HepG2 (cell line): ENCODE measurements at regions not wholly inside any gene's neighbourhood (a gene's known extent, or its start where the extent isn't known, plus 50 kb on each side); places are given as distances from the start of the nearest gene placed in this dataset.

Source experiments
- ATAC-seq: fragments of 200-7000 bp; cut with Tn5 transposase; 3 replicates; pipeline ENCODE4 v1.9.1; 2020; ENCODE audit warnings: mild to moderate bottlenecking, moderate library complexity
- BruUV-seq: library from RNA; stranded (reverse); fragments of 400-500 nt; replicated peaks from 2 replicates; lab custom pipeline; 2021; lab: Mats Ljungman, UMichigan
- CTCF ChIA-PET: fragments of 300-600 bp; formaldehyde crosslinking; extraction: SDS; loops from one replicate; lab custom pipeline; 2021; ENCODE audit warnings: low total read pairs, inconsistent platforms, low intra/inter-chr PET ratio; lab: Yijun Ruan, JAX
- POLR2A ChIA-PET: fragments of 350-600 bp; sonication (Branson Sonifier 250); formaldehyde crosslinking; loops from one replicate; lab custom pipeline; 2020; ENCODE audit warnings: antibody characterized with exemption, inconsistent platforms; lab: Yijun Ruan, JAX
- DNase-seq: peaks from one replicate; pipeline ENCODE4 v3.0.0-alpha.2; 2015; ENCODE audit warnings: low spot score
- FAIRE-seq: peaks from 3 replicates; lab custom pipeline; 2011; peaks lifted over from hg19 to GRCh38; lab: Jason Lieb, UNC
- H2AFZ ChIP-seq: one replicate; pipeline ENCODE4 v1.6.1; 2011; ENCODE audit warnings: low read length, inconsistent platforms
- H3K27ac ChIP-seq: fragments of 300-600 bp; 3 replicates; pipeline ENCODE4 v1.8.0; 2011; ENCODE audit warnings: mixed run types, mild to moderate bottlenecking, mixed read lengths, low read length, inconsistent platforms; ENCODE audit not compliant: insufficient read depth; ENCODE audit errors: extremely low read length
- H3K27me3 ChIP-seq, 2 experiments: fragments of 200-600 bp in 1 of 2; 2 replicates in 1 of 2; 3 replicates in 1 of 2; pipeline versions ENCODE4 v1.6.0 to v1.8.0; 2011; ENCODE audit warnings: low read length in 2 of 2, mild to moderate bottlenecking in 2 of 2, moderate library complexity in 2 of 2, inconsistent platforms in 1 of 2; ENCODE audit not compliant: insufficient read depth in 2 of 2, control insufficient read depth in 1 of 2
- H3K36me3 ChIP-seq, 2 experiments: fragments of 200-600 bp in 1 of 2; replicated peaks in 1 of 2; 2 replicates in 1 of 2; 3 replicates in 1 of 2; pipeline versions ENCODE4 v1.5.1 to v1.8.0; 2011; ENCODE audit warnings: low read length in 2 of 2, inconsistent platforms in 1 of 2; ENCODE audit not compliant: insufficient read depth in 2 of 2, control insufficient read depth in 1 of 2
- H3K4me1 ChIP-seq: 2 replicates; pipeline ENCODE4 v1.5.1; 2012; ENCODE audit warnings: low read length, inconsistent platforms; ENCODE audit not compliant: insufficient read depth
- H3K4me2 ChIP-seq: 2 replicates; pipeline ENCODE4 v1.6.0; 2011; ENCODE audit warnings: low read depth, low read length, inconsistent platforms
- H3K4me3 ChIP-seq, 3 experiments: fragments of 200-600 bp in 1 of 3; sonication (generic), shearing (Covaris generic) in 1 of 3; replicated peaks in 1 of 3; 2 replicates each; pipeline ENCODE4 v1.5.1; 2011 to 2016; ENCODE audit warnings: low read length in 3 of 3, inconsistent platforms in 2 of 3, low read depth in 2 of 3, mild to moderate bottlenecking in 2 of 3, control low read depth in 1 of 3, mixed read lengths in 1 of 3; ENCODE audit not compliant: insufficient read depth in 1 of 3
- H3K79me2 ChIP-seq: one replicate; pipeline ENCODE4 v1.6.1; 2011; ENCODE audit warnings: low read length, inconsistent platforms; ENCODE audit not compliant: insufficient read depth
- H3K9ac ChIP-seq: 2 replicates; pipeline ENCODE4 v1.6.0; 2011; ENCODE audit warnings: mild to moderate bottlenecking, low read depth, low read length, inconsistent platforms; ENCODE audit not compliant: insufficient read depth
- H3K9me3 ChIP-seq: 2 replicates; pipeline ENCODE4 v1.5.1; 2012; ENCODE audit warnings: mild to moderate bottlenecking, low read length
- H4K20me1 ChIP-seq: 2 replicates; pipeline ENCODE4 v1.6.0; 2011; ENCODE audit warnings: inconsistent platforms, mild to moderate bottlenecking, low read length, moderate library complexity; ENCODE audit not compliant: insufficient read depth
- CENPX ChIP-seq: sonication (generic); formaldehyde crosslinking; IDR thresholded peaks from 2 replicates; pipeline ENCODE4 v1.9.0; 2021; ENCODE audit warnings: mild to moderate bottlenecking, missing genetic modification reagents, moderate library complexity
- CREB1 ChIP-seq, 2 experiments: fragments of 450-650 bp in 1 of 2; IDR thresholded peaks; 2 replicates each; pipeline ENCODE4 v1.6.1; 2016 to 2017; ENCODE audit warnings: control low read depth in 1 of 2, mild to moderate bottlenecking in 1 of 2, missing compliant biosample characterization in 1 of 2, missing genetic modification characterization in 1 of 2
- IKZF1 ChIP-seq: fragments of 450-650 bp; IDR thresholded peaks from 2 replicates; pipeline ENCODE4 v1.7.1; 2016
- MED1 ChIP-seq: sonication (generic); formaldehyde crosslinking; IDR thresholded peaks from 2 replicates; pipeline ENCODE4 v1.4.0; 2020; ENCODE audit warnings: missing genetic modification reagents
- MEF2D ChIP-seq: sonication (generic); formaldehyde crosslinking; IDR thresholded peaks from 2 replicates; pipeline ENCODE4 v1.5.1; 2020; ENCODE audit warnings: mild to moderate bottlenecking, missing genetic modification reagents
- PRPF4 ChIP-seq: fragments of 200-400 bp; formaldehyde crosslinking; IDR thresholded peaks from 2 replicates; pipeline ENCODE4 v1.6.1; 2016; ENCODE audit warnings: low read length, low read depth; ENCODE audit not compliant: poor library complexity, severe bottlenecking
- RXRA ChIP-seq: sonication (generic); formaldehyde crosslinking; IDR thresholded peaks from 2 replicates; pipeline ENCODE4 v1.5.1; 2020; ENCODE audit warnings: missing genetic modification reagents
- SMC3 ChIP-seq: IDR thresholded peaks from 2 replicates; pipeline ENCODE4 v1.6.1; 2011; ENCODE audit warnings: low read length, improper control_type of control experiment
- ZBTB20 ChIP-seq: sonication (generic); formaldehyde crosslinking; IDR thresholded peaks from 2 replicates; pipeline ENCODE4 v1.8.1; 2023; ENCODE audit warnings: missing genetic modification reagents, low read depth, mild to moderate bottlenecking, borderline replicate concordance
- ZNF530 ChIP-seq: sonication (generic); formaldehyde crosslinking; IDR thresholded peaks from 2 replicates; pipeline ENCODE4 v1.5.0; 2020; ENCODE audit warnings: low read depth, mild to moderate bottlenecking, missing genetic modification reagents
- ZNF563 ChIP-seq: sonication (generic); formaldehyde crosslinking; IDR thresholded peaks from 2 replicates; pipeline ENCODE4 v1.8.0; 2022; ENCODE audit warnings: mild to moderate bottlenecking, moderate library complexity, missing genetic modification reagents
- ZNF576 ChIP-seq: sonication (generic); formaldehyde crosslinking; IDR thresholded peaks from 2 replicates; pipeline ENCODE4 v1.4.0; 2020; ENCODE audit warnings: mild to moderate bottlenecking, missing genetic modification reagents
- ZNF816 ChIP-seq: sonication (generic); formaldehyde crosslinking; IDR thresholded peaks from 2 replicates; pipeline ENCODE4 v1.8.0; 2022; ENCODE audit warnings: missing genetic modification reagents, mild to moderate bottlenecking, borderline replicate concordance
- ZUFSP ChIP-seq: sonication (generic); formaldehyde crosslinking; IDR thresholded peaks from 2 replicates; pipeline ENCODE4 v1.9.0; 2021; ENCODE audit warnings: missing genetic modification reagents, mild to moderate bottlenecking, borderline replicate concordance
- WGBS: methylation state at CpG from one replicate; pipeline ENCODE4 v1.1.6; 2017; ENCODE audit warnings: low lambda C conversion rate; 5-methylcytosine and 5-hydroxymethylcytosine counted together
- in situ Hi-C: cut with HindIII; loops from 2 replicates; pipeline ENCODE4 v1.10.0; 2017; ENCODE audit warnings: low pct_unique_long_range_greater_than_20kb; ENCODE audit not compliant: extremely low pct_ligation_motif_present
- intact Hi-C: fragments of 100-400 bp; cut with micrococcal nuclease; formaldehyde crosslinking; loops from one replicate; pipeline ENCODE4 v1.10.0; 2022; ENCODE audit not compliant: unreplicated experiment
- TF ChIP-seq, protein P1 (sequence below): sonication (generic); formaldehyde crosslinking; IDR thresholded peaks from 2 replicates; pipeline ENCODE4 v1.4.0; 2020; ENCODE audit warnings: mild to moderate bottlenecking, missing genetic modification reagents, borderline replicate concordance
- TF ChIP-seq, protein P2 (sequence below): sonication (generic); formaldehyde crosslinking; IDR thresholded peaks from 2 replicates; pipeline ENCODE4 v1.4.0; 2020; ENCODE audit warnings: mild to moderate bottlenecking, missing genetic modification reagents

DNA sequence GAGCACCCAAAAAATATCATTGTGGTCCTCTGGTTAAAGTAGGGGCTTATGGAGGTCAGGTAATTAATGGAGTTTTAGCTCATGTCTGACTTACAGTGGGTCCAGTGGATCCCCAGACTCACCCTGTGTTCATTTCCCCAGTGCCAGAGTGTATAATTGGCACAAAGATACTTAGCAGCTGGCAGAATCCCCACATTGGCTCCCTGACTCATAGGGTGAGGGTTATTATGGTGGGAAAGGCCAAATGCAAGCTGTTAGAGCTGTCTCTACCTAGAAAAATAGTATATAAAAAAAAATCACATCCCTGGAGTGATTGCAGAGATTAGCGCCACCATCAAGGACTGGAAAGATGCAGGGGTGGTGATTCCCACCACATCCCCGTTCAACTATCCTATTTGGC, 1067.6 kb upstream of the ACVR2A start:
- DNase-seq (no peak), FAIRE-seq (no peak), ATAC-seq (no peak)
- CTCF ChIA-PET = no interaction called here
- H3K4me1 ChIP-seq = no peaks in the 10 kb centered on the region
- intact Hi-C loops = no loop called here
- POLR2A ChIA-PET = no interaction called here
- H3K36me3 ChIP-seq = no peaks in the 10 kb centered on the region
- H3K4me2 ChIP-seq = no peak overlapping the region
- H3K79me2 ChIP-seq = no peaks in the 10 kb centered on the region
- in situ Hi-C loops = no loop called here
- H2AFZ ChIP-seq = no peak overlapping the region
- no peak overlapping the region for H3K27ac ChIP-seq
- H3K9me3 ChIP-seq = no peaks in the 10 kb centered on the region; the same call in 1 of the 2 replicates
- BruUV-seq = no TSS peak
- no peak overlapping the region for H3K9ac ChIP-seq
- H3K27me3 ChIP-seq = no peaks in the 10 kb centered on the region
- no peaks in the 10 kb centered on the region for H4K20me1 ChIP-seq
- TF ChIP-seq SMC3 = no peak
- TF ChIP-seq ZBTB20 (CRISPR knock-in tag) = no peak
- TF ChIP-seq RXRA (CRISPR knock-in tag) = no peak
- no peak for TF ChIP-seq MED1 (CRISPR knock-in tag)
- TF ChIP-seq ZUFSP (CRISPR knock-in tag) = no peak
- TF ChIP-seq CREB1 (IDR thresholded peaks at IDR 0.05) = no peak
- no peak for TF ChIP-seq CREB1 (CRISPR knock-in tag; IDR thresholded peaks at IDR 0.05)
- TF ChIP-seq PRPF4 = no peak
- TF ChIP-seq CENPX = no peak
- TF ChIP-seq, all 625 proteins: peak for 0
- no peak overlapping the region for H3K4me3 ChIP-seq
- WGBS = 25% methylated on average over 2 of the region's 2 CpGs

- Histone ChIP-seq H3K27ac (no peak overlapping the region), H3K27me3 (no peaks in the 10 kb centered on the region), H2AFZ (no peak overlapping the region), H3K4me1 (no peaks in the 10 kb centered on the region), H3K9me3 (no peaks in the 10 kb centered on the region; the same call in 1 of the 2 replicates), H3K36me3 (no peaks in the 10 kb centered on the region), H3K4me2 (no peak overlapping the region), H3K9ac (no peak overlapping the region), H3K79me2 (no peaks in the 10 kb centered on the region), H4K20me1 (no peaks in the 10 kb centered on the region), H3K4me3 (no peak overlapping the region)
- FAIRE-seq (no peak), ATAC-seq (no peak), DNase-seq (no peak)
- POLR2A ChIA-PET = no interaction called here
- BruUV-seq = no TSS peak
- intact Hi-C loops (no loop called here), in situ Hi-C loops (no loop called here)
- CTCF ChIA-PET = no interaction called here
- WGBS = 5% methylated on average over 4 of the region's 4 CpGs
- TF ChIP-seq MEF2D (CRISPR knock-in tag) (no peak), ZNF576 (no peak), IKZF1 (no peak), ZNF816 (CRISPR knock-in tag) (no peak), ZNF563 (CRISPR knock-in tag) (no peak), ZNF530 (no peak)
- TF ChIP-seq, protein P1, sequence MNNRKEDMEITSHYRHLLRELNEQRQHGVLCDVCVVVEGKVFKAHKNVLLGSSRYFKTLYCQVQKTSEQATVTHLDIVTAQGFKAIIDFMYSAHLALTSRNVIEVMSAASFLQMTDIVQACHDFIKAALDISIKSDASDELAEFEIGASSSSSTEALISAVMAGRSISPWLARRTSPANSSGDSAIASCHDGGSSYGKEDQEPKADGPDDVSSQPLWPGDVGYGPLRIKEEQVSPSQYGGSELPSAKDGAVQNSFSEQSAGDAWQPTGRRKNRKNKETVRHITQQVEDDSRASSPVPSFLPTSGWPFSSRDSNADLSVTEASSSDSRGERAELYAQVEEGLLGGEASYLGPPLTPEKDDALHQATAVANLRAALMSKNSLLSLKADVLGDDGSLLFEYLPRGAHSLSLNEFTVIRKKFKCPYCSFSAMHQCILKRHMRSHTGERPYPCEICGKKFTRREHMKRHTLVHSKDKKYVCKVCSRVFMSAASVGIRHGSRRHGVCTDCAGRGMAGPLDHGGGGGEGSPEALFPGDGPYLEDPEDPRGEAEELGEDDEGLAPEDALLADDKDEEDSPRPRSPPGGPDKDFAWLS = no peak
- TF ChIP-seq, protein P2, sequence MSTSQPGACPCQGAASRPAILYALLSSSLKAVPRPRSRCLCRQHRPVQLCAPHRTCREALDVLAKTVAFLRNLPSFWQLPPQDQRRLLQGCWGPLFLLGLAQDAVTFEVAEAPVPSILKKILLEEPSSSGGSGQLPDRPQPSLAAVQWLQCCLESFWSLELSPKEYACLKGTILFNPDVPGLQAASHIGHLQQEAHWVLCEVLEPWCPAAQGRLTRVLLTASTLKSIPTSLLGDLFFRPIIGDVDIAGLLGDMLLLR = no peak
These were observed 1068.2 kb upstream of the ACVR2A start for GRCh38 chr2:146776596-146776995.
